Naive thymus-derived CD4-positive, alpha-beta T cell (primary cell): ENCODE measurements at regions not wholly inside any gene's neighbourhood (a gene's known extent, or its start where the extent isn't known, plus 50 kb on each side); places are given as distances from the start of the nearest gene placed in this dataset.

Source experiments
- ATAC-seq: fragments of 150-1000 bp; cut with Tn5 transposase; 2 replicates; pipeline ENCODE4 v1.10.0; 2021; ENCODE audit warnings: mild to moderate bottlenecking, moderate library complexity
- CTCF ChIA-PET: fragments of 350-600 bp; sonication (Branson Sonifier 250); formaldehyde crosslinking; loops from one replicate; lab custom pipeline; 2021; ENCODE audit warnings: antibody characterized with exemption; lab: Charles Lee
- POLR2A ChIA-PET: fragments of 350-600 bp; sonication (Branson Sonifier 250); formaldehyde crosslinking; loops from one replicate; lab custom pipeline; 2021; ENCODE audit warnings: antibody characterized with exemption, inconsistent platforms; lab: Charles Lee
- DNase-seq, 9 donors: peaks; one replicate each; pipeline versions ENCODE4 v3.0.0 to v3.0.0-alpha.2; 2020 to 2022; ENCODE audit warnings: mixed read lengths in 1 of 9
- H3K27ac ChIP-seq: one replicate; pipeline ENCODE4 v1.7.0; 2013; ENCODE audit warnings: mild to moderate bottlenecking, low read depth, low read length, moderate library complexity
- H3K27me3 ChIP-seq, 2 donors: one replicate each; pipeline ENCODE4 v1.7.0; 2013; ENCODE audit warnings: low read length in 2 of 2, mild to moderate bottlenecking in 2 of 2, moderate library complexity in 2 of 2; ENCODE audit not compliant: control insufficient read depth in 2 of 2, insufficient read depth in 2 of 2
- H3K36me3 ChIP-seq, 3 experiments: 1 replicate in 2 of 3; 2 replicates in 1 of 3; pipeline ENCODE4 v1.7.0; 2013; ENCODE audit warnings: low read length in 3 of 3, mild to moderate bottlenecking in 3 of 3, moderate library complexity in 1 of 3; ENCODE audit not compliant: insufficient read depth in 3 of 3, control insufficient read depth in 2 of 3
- H3K4me1 ChIP-seq, 2 donors: one replicate each; pipeline ENCODE4 v1.7.0; 2013; ENCODE audit warnings: low read length in 2 of 2, mild to moderate bottlenecking in 2 of 2, moderate library complexity in 1 of 2; ENCODE audit not compliant: control insufficient read depth in 2 of 2, insufficient read depth in 2 of 2
- H3K4me3 ChIP-seq: 2 replicates; pipeline ENCODE4 v1.7.0; 2013; ENCODE audit warnings: mild to moderate bottlenecking, low read length
- H3K9me3 ChIP-seq, 3 experiments: 1 replicate in 2 of 3; 2 replicates in 1 of 3; pipeline ENCODE4 v1.7.0; 2013; ENCODE audit warnings: low read length in 3 of 3; ENCODE audit not compliant: control insufficient read depth in 2 of 3
- H3K27ac Mint-ChIP-seq, 9 donors: one replicate each; pipeline ENCODE4 v1.8.0; 2020 to 2022; ENCODE audit warnings: mixed read lengths in 9 of 9, mild to moderate bottlenecking in 8 of 9, moderate library complexity in 5 of 9, inconsistent platforms in 2 of 9
- H3K27me3 Mint-ChIP-seq, 5 donors: one replicate each; pipeline ENCODE4 v1.8.0; 2021 to 2022; ENCODE audit warnings: mixed read lengths in 5 of 5, mild to moderate bottlenecking in 1 of 5
- H3K36me3 Mint-ChIP-seq, 5 donors: one replicate each; pipeline ENCODE4 v1.8.0; 2020 to 2022; ENCODE audit warnings: mixed read lengths in 5 of 5, mild to moderate bottlenecking in 3 of 5, inconsistent platforms in 1 of 5
- H3K4me1 Mint-ChIP-seq, 7 donors: one replicate each; pipeline ENCODE4 v1.8.0; 2020 to 2022; ENCODE audit warnings: mixed read lengths in 7 of 7, mild to moderate bottlenecking in 3 of 7, inconsistent platforms in 1 of 7
- H3K4me3 Mint-ChIP-seq, 10 donors: one replicate each; pipeline ENCODE4 v1.8.0; 2020 to 2022; ENCODE audit warnings: mild to moderate bottlenecking in 10 of 10, mixed read lengths in 10 of 10, moderate library complexity in 6 of 10, inconsistent platforms in 2 of 10
- H3K9me3 Mint-ChIP-seq, 11 donors: one replicate each; pipeline ENCODE4 v1.8.0; 2020 to 2022; ENCODE audit warnings: mixed read lengths in 11 of 11, mild to moderate bottlenecking in 4 of 11, inconsistent platforms in 1 of 11, moderate library complexity in 1 of 11
- intact Hi-C, 2 donors: fragments of 100-400 bp; cut with micrococcal nuclease; formaldehyde crosslinking; loops; one replicate each; pipeline ENCODE4 v1.15.1; 2023

- intact Hi-C loops: loop anchor here in 1 of 2 donors (1.0 kb wide), 1 partner anchor 47 kb away; no protein-coding TSS in a partner anchor
- DNase-seq (no peak), ATAC-seq (peak; percentile 10)
- H3K36me3 Mint-ChIP-seq: peaks cover 0 to 27% (median 0%) of the 10 kb centered on the region in 5 donors
- Histone ChIP-seq H3K27ac (no peak overlapping the region), H3K4me3 (no peak overlapping the region), H3K36me3 (no peaks in the 10 kb centered on the region), H3K9me3 (no peaks in the 10 kb centered on the region), H3K4me1 (no peaks in the 10 kb centered on the region), H3K27me3 (no peaks in the 10 kb centered on the region)
- H3K27me3 Mint-ChIP-seq: peaks cover 0 to 22% (median 9%) of the 10 kb centered on the region in 5 donors
- ChIA-PET CTCF (no interaction called here), POLR2A (no interaction called here)
- H3K4me1 Mint-ChIP-seq: peaks cover 0 to 67% (median 2%) of the 10 kb centered on the region in 7 donors
- peaks cover 0 to 5% (median 0%) of the 10 kb centered on the region in 11 donors for H3K9me3 Mint-ChIP-seq
- H3K4me3 Mint-ChIP-seq: peak overlapping the region in 1 of 10 donors; percentile 32
- H3K27ac Mint-ChIP-seq: peak overlapping the region in 1 of 9 donors; percentile 51
Measured at GRCh38 chr16:26644912-26645543, 421.7 kb upstream of the C16orf82 start.

- ChIA-PET CTCF (interaction anchor here (0.6 kb wide), 1 partner anchor 804 kb away, joined by 3 read pairs; no protein-coding TSS in a partner anchor), POLR2A (no interaction called here)
- H3K27me3 Mint-ChIP-seq: peaks cover 0 to 22% (median 9%) of the 10 kb centered on the region in 5 donors
- H3K4me3 Mint-ChIP-seq: peak overlapping the region in 1 of 10 donors; percentile 32
- H3K36me3 Mint-ChIP-seq: peaks cover 0 to 23% (median 0%) of the 10 kb centered on the region in 5 donors
- no peak overlapping the region for H3K27ac ChIP-seq
- H3K4me3 ChIP-seq: no peak overlapping the region
- peaks cover 0 to 5% (median 0%) of the 10 kb centered on the region in 11 donors for H3K9me3 Mint-ChIP-seq
- no peaks in the 10 kb centered on the region for H3K36me3 ChIP-seq
- DNase-seq: peak in 2 of 9 donors; percentile 1 to 69
- no peaks in the 10 kb centered on the region for H3K9me3 ChIP-seq
- peaks cover 0 to 64% (median 2%) of the 10 kb centered on the region in 7 donors for H3K4me1 Mint-ChIP-seq
- intact Hi-C loops: loop anchor here in 1 of 2 donors (1.0 kb wide), 1 partner anchor 47 kb away; no protein-coding TSS in a partner anchor
- H3K4me1 ChIP-seq: no peaks in the 10 kb centered on the region
- no peaks in the 10 kb centered on the region for H3K27me3 ChIP-seq
- no peak for ATAC-seq
- peak overlapping the region in 1 of 9 donors; percentile 51 for H3K27ac Mint-ChIP-seq
Measured at GRCh38 chr16:26645614-26646013, 421.1 kb upstream of the C16orf82 start.

GRCh38 chr16:26647870-26648269, 418.9 kb upstream of the C16orf82 start:
- peaks cover 0 to 17% (median 9%) of the 10 kb centered on the region in 5 donors for H3K27me3 Mint-ChIP-seq
- H3K36me3 Mint-ChIP-seq: peaks cover 0 to 20% (median 0%) of the 10 kb centered on the region in 5 donors
- no peak overlapping the region for H3K4me3 ChIP-seq
- peaks cover 0 to 5% (median 0%) of the 10 kb centered on the region in 11 donors for H3K9me3 Mint-ChIP-seq
- DNase-seq: no peak
- no peak overlapping the region for H3K27ac ChIP-seq
- H3K9me3 ChIP-seq: no peaks in the 10 kb centered on the region
- no peaks in the 10 kb centered on the region for H3K27me3 ChIP-seq
- no peaks in the 10 kb centered on the region for H3K4me1 ChIP-seq
- ChIA-PET CTCF (no interaction called here), POLR2A (no interaction called here)
- H3K4me3 Mint-ChIP-seq: no peak overlapping the region
- intact Hi-C loops: no loop called here
- no peak overlapping the region for H3K27ac Mint-ChIP-seq
- H3K36me3 ChIP-seq: no peaks in the 10 kb centered on the region
- no peak for ATAC-seq
- peaks cover 0 to 53% (median 2%) of the 10 kb centered on the region in 7 donors for H3K4me1 Mint-ChIP-seq

DNA sequence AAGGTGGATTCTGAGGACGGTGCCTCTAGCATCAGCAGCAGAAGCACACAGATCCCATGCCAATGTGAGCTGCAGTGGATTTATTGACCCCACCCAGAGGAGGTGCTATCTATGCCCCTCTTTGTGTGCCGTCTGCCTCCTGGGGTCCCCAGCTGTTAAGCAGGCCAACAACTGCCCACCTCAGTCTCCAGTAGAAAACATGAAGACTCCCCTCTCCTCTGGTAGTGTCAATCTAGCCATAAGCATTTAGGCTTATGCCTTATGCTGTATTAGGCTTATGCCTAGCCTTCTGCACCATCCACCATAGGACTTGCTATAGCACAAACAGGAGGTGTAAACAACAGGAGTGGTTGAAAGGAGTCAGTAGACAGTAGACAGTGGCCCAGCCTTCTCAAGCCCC, 417.9 kb upstream of the C16orf82 start:
- peaks cover 0 to 16% (median 0%) of the 10 kb centered on the region in 5 donors for H3K36me3 Mint-ChIP-seq
- Histone ChIP-seq H3K27ac (no peak overlapping the region), H3K4me1 (no peaks in the 10 kb centered on the region), H3K36me3 (no peaks in the 10 kb centered on the region), H3K4me3 (no peak overlapping the region), H3K9me3 (no peaks in the 10 kb centered on the region), H3K27me3 (no peaks in the 10 kb centered on the region)
- peaks cover 0 to 17% (median 9%) of the 10 kb centered on the region in 5 donors for H3K27me3 Mint-ChIP-seq
- ChIA-PET CTCF (no interaction called here), POLR2A (no interaction called here)
- peaks cover 0 to 44% (median 2%) of the 10 kb centered on the region in 7 donors for H3K4me1 Mint-ChIP-seq
- intact Hi-C loops: no loop called here
- H3K4me3 Mint-ChIP-seq: no peak overlapping the region
- no peak for ATAC-seq
- no peak for DNase-seq
- H3K27ac Mint-ChIP-seq: no peak overlapping the region
- H3K9me3 Mint-ChIP-seq: peaks cover 0 to 4% (median 0%) of the 10 kb centered on the region in 11 donors

GRCh38 chr16:26649381-26650045, 417.2 kb upstream of the C16orf82 start:
- Mint-ChIP-seq H3K27ac (no peak overlapping the region), H3K36me3 (peaks cover 0 to 16% (median 0%) of the 10 kb centered on the region in 5 donors), H3K27me3 (peaks cover 0 to 18% (median 9%) of the 10 kb centered on the region in 5 donors), H3K4me3 (no peak overlapping the region), H3K9me3 (peaks cover 0 to 4% (median 0%) of the 10 kb centered on the region in 11 donors), H3K4me1 (peaks cover 0 to 38% (median 2%) of the 10 kb centered on the region in 7 donors)
- ATAC-seq: no peak
- intact Hi-C loops: no loop called here
- Histone ChIP-seq H3K27me3 (no peaks in the 10 kb centered on the region), H3K4me1 (no peaks in the 10 kb centered on the region), H3K36me3 (no peaks in the 10 kb centered on the region), H3K4me3 (no peak overlapping the region), H3K9me3 (no peaks in the 10 kb centered on the region), H3K27ac (no peak overlapping the region)
- ChIA-PET POLR2A (no interaction called here), CTCF (no interaction called here)
- DNase-seq: no peak

GRCh38 chr16:26651464-26651863, 415.3 kb upstream of the C16orf82 start:
- no peaks in the 10 kb centered on the region for H3K36me3 ChIP-seq
- no peak overlapping the region for H3K27ac ChIP-seq
- intact Hi-C loops: no loop called here
- ATAC-seq: no peak
- H3K27ac Mint-ChIP-seq: no peak overlapping the region
- H3K4me3 ChIP-seq: no peak overlapping the region
- no peaks in the 10 kb centered on the region for H3K4me1 ChIP-seq
- no peaks in the 10 kb centered on the region for H3K27me3 ChIP-seq
- peaks cover 0 to 24% (median 0%) of the 10 kb centered on the region in 7 donors for H3K4me1 Mint-ChIP-seq
- peaks cover 0 to 5% (median 0%) of the 10 kb centered on the region in 11 donors for H3K9me3 Mint-ChIP-seq
- H3K36me3 Mint-ChIP-seq: peaks cover 0 to 9% (median 0%) of the 10 kb centered on the region in 5 donors
- DNase-seq: no peak
- no peak overlapping the region for H3K4me3 Mint-ChIP-seq
- peaks cover 0 to 21% (median 14%) of the 10 kb centered on the region in 5 donors for H3K27me3 Mint-ChIP-seq
- CTCF ChIA-PET: no interaction called here
- POLR2A ChIA-PET: no interaction called here
- H3K9me3 ChIP-seq: no peaks in the 10 kb centered on the region
